Activated naive CD4-positive, alpha-beta T cell treated with anti-CD3 and anti-CD28 coated beads, Interleukin-2, amount 50 U/mL, for 72 hours (primary cell): ENCODE measurements at regions not wholly inside any gene's neighbourhood (a gene's known extent, or its start where the extent isn't known, plus 50 kb on each side); places are given as distances from the start of the nearest gene placed in this dataset.
A peak's percentile ranks its signal among the peaks of the same experiment; 100 is the strongest.
"Not testable (repeated sequence)": the region's sequence is repeated elsewhere in the genome, so short reads cannot be mapped to it uniquely, and the experiment has no call there.

Experiments
- ATAC-seq, 2 donors: fragments of 150-1000 bp; cut with Tn5 transposase; 2 replicates each; pipeline ENCODE4 v1.10.0; 2021; ENCODE audit warnings: mild to moderate bottlenecking in 2 of 2, moderate library complexity in 2 of 2
- DNase-seq, 2 donors: peaks; one replicate each; pipeline ENCODE4 v3.0.0; 2021 to 2022; ENCODE audit warnings: low spot score in 2 of 2
- H3K27ac Mint-ChIP-seq, 2 donors: one replicate each; pipeline ENCODE4 v1.8.0; 2022; ENCODE audit warnings: mild to moderate bottlenecking in 2 of 2, mixed read lengths in 2 of 2
- H3K36me3 Mint-ChIP-seq, 2 donors: one replicate each; pipeline ENCODE4 v1.8.0; 2022; ENCODE audit warnings: mixed read lengths in 2 of 2
- H3K9me3 Mint-ChIP-seq, 2 donors: one replicate each; pipeline ENCODE4 v1.8.0; 2022; ENCODE audit warnings: mixed read lengths in 2 of 2

DNA sequence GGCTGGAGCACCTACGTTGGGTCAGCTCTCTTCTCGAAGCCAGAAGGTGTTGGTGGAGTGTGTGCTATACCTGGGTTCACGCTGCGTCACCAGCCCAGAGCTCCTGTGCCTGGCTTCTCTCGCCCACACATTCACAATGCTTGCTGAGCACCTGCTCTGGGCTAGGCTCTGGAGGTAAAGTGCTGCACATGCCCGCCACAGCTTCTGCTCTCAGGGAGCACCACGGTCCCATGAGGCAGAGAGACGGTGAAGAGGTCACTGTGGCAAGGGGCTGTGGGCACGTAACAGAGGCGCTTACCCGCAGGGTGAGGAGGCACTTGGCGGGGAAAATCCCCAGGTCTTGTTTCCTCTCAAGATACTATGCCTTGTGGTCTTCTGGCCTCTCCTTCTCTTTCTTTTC, 174.2 kb downstream of the TEX29 start:
- H3K36me3 Mint-ChIP-seq = no peaks in the 10 kb centered on the region
- H3K27ac Mint-ChIP-seq = no peak overlapping the region
- H3K9me3 Mint-ChIP-seq = no peaks in the 10 kb centered on the region
- no peak for ATAC-seq
- peak in 1 of 2 donors; percentile 38 for DNase-seq

DNA sequence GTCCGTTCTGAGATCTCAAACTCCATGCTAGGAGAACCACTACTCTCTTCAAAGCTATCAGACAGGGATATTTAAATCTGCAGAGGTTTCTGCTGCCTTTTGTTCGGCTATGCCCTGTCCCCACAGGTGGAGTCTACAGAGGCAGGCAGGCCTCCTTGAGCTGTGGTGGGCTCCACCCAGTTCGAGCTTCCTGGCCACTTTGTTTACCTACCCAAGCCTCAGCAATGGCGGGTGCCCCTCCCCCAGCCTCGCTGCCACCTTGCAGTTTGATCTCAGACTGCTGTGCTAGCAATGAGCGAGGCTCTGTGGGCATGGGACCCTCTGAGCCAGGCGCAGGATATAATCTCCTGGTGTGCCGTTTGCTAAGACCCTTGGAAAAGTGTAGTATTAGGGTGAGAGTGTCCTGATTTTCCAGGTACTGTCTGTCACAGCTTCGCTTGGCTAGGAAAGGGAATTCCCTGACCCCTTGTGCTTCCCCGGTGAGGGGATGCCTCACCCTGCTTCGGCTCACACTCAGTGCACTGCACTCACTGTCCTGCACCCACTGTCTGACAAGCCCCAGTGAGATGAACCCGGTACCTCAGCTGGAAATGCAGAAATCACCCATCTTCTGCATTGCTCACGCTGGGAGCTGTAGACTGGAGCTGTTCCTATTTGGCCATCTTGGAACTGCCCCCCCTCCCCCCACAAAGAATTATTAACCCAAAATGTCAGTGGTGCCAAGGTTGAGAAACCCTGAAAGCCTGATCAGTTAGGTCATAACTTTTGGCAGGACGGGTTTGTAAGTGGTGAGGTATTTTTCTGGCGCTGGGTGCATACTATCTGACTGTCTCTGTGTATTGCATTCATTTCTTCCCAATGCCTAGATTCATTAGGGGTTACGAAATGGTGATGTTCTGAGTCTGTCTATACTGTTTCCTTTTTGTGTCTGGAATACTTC, 181.4 kb downstream of the TEX29 start:
- H3K27ac Mint-ChIP-seq, DNase-seq, ATAC-seq: not testable (repeated sequence)
- Mint-ChIP-seq H3K36me3 (peaks cover 0 to 11% of the 10 kb centered on the region in 2 donors), H3K9me3 (peaks cover 10 to 12% of the 10 kb centered on the region in 2 donors)

DNA sequence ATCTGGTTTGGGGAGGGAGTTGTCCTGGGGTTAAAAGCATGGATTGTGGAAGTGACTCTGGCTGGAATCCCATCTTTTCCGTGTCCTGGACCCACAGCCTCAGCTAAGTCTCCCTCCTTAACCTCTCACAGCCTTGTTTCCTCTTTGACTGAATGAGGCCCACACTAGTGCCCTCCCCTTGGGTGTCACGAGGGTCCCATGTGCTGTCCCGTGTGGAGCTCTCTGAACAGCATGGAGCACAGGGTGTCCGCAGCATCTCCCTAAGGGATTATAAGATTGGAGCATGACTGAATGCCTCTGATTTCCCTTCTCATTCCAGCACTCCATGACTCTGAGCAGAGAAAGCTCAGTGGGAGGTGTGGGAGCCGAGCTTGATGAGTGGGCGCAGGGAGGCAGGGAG, 182.5 kb downstream of the TEX29 start:
- ATAC-seq = no peak
- H3K9me3 Mint-ChIP-seq = peaks cover 10 to 12% of the 10 kb centered on the region in 2 donors
- DNase-seq = no peak
- H3K27ac Mint-ChIP-seq = no peak overlapping the region
- peaks cover 0 to 11% of the 10 kb centered on the region in 2 donors for H3K36me3 Mint-ChIP-seq

DNA sequence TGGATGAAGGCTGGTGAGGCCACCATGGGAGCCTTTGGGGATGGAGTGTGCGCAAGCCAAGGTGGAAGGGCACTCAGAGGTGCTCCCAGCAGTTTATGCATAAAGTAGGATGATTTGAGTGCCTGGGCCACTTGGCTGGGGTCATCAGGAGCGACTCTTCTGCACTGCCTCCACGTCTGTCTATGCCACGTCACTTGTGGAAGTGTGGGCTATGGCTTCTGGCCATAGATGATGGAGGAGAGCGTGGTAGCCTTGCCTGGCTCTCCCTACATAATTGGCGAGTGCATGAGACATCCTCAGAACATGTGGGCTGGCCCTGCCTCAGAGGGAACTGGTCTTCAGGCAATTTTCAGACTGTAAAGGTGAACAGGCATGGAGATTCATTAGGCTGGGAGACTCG, 182.9 kb downstream of the TEX29 start:
- DNase-seq (no peak), ATAC-seq (no peak)
- H3K9me3 Mint-ChIP-seq = peaks cover 10 to 12% of the 10 kb centered on the region in 2 donors
- no peak overlapping the region for H3K27ac Mint-ChIP-seq
- H3K36me3 Mint-ChIP-seq = peaks cover 0 to 11% of the 10 kb centered on the region in 2 donors

DNA sequence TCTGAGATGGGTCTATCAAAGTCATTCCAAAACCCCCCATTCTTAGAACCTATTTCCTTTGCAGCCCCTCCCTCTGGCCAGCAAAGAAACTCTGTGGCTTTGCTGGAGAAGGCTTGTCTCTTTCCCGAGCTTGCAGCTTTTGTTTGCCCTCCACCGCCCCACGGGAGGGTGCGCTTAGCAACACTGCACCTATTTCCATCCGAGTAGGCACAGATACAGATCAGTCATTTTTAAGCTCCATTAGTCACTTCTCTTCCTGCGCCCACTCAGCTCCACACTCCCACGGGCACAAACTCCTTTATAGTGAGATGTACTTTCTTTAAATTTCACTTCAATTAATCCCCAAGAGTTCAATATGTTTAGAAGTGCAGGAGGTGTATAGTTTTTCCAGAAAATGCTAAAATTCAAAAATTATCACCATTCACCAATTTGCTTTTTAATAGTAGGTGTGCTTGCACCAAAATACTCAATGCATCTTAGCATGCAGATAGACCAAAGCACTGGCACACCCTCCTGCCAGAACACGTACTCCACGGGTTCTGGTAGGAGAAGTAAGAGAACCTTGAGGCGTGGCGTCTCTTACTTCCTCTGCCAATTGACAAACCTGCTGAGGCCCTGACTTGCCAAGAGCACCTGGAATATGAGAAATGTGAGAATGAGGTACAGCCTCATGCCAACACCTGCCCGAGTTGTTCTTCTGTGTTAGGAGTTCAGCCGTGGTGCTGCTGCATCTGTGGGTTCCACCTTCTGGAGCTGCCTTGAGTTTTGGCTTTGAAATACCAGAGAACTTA, 183.7 kb downstream of the TEX29 start:
- Mint-ChIP-seq H3K9me3 (peaks cover 10 to 12% of the 10 kb centered on the region in 2 donors), H3K36me3 (peaks cover 0 to 11% of the 10 kb centered on the region in 2 donors), H3K27ac (no peak overlapping the region)
- ATAC-seq (peak in 1 of 2 donors; percentile 26), DNase-seq (no peak)

DNA sequence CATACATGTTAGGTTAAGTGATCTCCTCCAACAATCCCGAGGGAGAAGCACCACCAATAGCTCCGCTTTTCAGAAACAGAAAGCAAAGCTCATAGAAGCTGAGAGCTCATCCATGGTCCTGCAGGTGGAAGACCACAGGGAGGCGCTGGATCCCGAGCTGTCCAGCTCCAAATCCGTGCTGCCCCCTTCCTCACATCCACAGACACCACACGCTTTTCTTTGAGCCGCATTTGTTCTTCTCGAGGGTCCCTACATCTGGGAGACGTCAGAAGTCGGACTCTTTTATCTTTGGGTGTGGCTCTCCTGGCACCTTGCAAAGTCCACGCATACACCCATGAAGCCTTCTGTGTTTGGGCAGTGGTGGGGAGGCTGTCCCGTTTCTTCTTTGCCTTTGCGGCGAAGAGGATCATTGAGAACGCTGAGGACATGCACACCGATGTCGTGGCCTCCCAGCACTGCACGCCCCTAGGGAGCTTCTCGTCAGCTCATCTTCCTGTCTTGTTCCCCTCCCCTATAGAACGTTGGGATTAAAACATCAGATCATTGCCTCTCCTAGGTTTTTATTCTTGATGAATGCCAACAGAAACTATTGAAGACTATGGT, 184.8 kb downstream of the TEX29 start:
- ATAC-seq = no peak
- DNase-seq = no peak
- peaks cover 0 to 11% of the 10 kb centered on the region in 2 donors for H3K36me3 Mint-ChIP-seq
- H3K27ac Mint-ChIP-seq = no peak overlapping the region
- H3K9me3 Mint-ChIP-seq = peaks cover 9 to 10% of the 10 kb centered on the region in 2 donors

DNA sequence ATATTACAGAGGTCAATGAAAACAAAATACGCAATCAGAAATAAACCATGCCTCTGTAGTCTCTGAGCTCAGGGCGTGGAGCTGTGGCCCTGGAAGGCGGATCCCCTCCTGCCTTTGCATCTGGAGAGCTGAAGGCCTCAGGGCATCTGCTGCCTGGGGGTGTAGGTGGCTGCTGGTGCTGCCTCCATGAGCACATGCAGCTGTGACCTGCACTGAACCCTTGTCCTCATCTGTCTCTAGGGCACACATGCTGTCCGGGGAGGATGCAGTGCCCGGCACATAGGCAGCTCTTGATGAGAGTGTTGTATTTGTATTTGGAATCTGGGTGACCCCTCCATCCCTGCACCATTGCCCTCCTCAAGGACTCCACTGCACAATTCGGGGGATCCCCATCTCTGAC, 185.7 kb downstream of the TEX29 start:
- no peak for ATAC-seq
- no peak overlapping the region for H3K27ac Mint-ChIP-seq
- peaks cover 0 to 5% of the 10 kb centered on the region in 2 donors for H3K36me3 Mint-ChIP-seq
- peaks cover 4 to 5% of the 10 kb centered on the region in 2 donors for H3K9me3 Mint-ChIP-seq
- DNase-seq = no peak

DNA sequence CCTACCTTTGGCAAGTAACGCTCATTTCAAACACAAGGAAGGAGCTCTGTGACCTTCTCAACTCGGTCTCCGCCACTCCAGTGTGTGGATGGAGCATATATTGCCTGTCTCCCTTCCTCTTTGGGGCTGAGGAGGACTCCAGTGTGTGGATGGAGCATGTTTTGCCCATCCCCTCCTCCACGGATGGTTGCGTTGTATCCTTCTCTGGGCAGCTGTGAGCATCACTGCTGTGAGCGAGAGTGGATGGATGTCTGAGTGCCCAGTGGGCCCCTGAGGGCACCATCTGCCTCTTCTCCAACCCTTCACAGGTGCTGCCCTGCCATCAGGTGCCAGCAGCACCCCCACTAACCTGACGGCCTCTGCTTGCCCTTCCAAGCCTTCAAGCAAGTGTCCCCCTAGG, 186.2 kb downstream of the TEX29 start:
- DNase-seq = no peak
- peaks cover 4 to 5% of the 10 kb centered on the region in 2 donors for H3K9me3 Mint-ChIP-seq
- no peak overlapping the region for H3K27ac Mint-ChIP-seq
- peaks cover 0 to 5% of the 10 kb centered on the region in 2 donors for H3K36me3 Mint-ChIP-seq
- no peak for ATAC-seq

DNA sequence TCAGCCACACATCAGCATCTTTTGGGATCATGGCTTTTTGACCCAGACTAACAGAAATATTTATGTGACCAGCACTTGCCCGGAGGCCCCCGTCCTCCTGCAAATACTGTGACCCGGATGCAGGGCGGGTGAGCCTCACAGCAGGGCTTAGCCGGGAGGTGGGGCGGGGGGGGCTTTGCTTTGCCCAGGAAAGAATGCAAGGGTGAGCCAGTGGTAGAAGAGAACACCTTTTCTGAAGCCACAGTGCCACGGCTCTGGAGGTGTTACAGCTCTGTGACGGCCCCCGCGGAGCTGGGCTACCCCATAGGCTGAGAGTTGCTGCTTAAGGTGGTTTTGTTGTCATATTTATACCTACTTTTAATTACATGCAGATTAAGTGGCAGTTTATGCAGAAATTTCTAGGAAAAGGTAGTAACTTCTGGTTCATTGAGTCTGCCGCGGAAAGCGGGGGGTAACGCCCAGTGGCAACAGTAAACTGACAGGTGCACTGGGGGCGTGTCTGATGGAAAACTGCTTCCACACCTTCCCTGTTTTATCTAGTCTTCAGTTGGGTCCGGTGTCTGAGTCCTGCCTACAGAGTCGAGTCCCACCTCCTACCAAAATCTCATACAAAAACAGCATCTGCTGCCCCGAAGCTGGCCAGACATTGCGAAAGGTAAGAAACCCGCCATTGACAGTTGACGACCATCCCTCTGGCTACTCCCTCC, 187.9 kb downstream of the TEX29 start:
- Mint-ChIP-seq H3K9me3 (no peaks in the 10 kb centered on the region), H3K27ac (no peak overlapping the region), H3K36me3 (no peaks in the 10 kb centered on the region)
- ATAC-seq (no peak), DNase-seq (no peak)

DNA sequence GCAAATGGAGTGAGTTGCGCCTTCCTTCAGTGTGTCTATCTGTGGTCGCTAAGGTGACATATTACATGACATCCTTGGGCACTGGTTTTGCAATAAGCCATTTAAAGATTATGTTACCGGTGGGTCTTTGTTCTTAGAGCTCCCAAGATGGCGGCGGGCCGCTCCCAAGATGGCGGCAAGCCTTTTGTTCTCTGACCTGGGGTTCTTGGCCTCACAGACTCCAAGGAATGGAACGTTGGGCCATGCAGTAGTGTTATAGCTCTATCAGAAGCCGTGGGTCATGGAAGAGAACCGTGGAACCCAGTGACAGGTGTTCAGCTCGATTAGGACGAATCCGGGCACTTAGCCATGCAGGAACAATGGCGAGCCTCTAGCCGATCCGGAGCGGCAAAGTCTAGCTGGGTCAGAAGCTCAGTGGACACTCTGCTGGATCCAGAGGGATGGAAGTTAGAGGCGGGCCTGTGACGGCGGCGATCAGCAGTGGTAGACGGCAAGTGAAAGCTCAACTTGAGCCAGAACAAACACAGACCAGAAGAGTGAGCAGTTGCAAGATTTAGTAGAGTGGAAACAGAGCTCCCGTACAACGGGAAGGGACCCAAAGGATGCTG, 188.6 kb downstream of the TEX29 start:
- Mint-ChIP-seq H3K9me3 (no peaks in the 10 kb centered on the region), H3K36me3 (no peaks in the 10 kb centered on the region), H3K27ac (no peak overlapping the region)
- DNase-seq (no peak), ATAC-seq (no peak)

DNA sequence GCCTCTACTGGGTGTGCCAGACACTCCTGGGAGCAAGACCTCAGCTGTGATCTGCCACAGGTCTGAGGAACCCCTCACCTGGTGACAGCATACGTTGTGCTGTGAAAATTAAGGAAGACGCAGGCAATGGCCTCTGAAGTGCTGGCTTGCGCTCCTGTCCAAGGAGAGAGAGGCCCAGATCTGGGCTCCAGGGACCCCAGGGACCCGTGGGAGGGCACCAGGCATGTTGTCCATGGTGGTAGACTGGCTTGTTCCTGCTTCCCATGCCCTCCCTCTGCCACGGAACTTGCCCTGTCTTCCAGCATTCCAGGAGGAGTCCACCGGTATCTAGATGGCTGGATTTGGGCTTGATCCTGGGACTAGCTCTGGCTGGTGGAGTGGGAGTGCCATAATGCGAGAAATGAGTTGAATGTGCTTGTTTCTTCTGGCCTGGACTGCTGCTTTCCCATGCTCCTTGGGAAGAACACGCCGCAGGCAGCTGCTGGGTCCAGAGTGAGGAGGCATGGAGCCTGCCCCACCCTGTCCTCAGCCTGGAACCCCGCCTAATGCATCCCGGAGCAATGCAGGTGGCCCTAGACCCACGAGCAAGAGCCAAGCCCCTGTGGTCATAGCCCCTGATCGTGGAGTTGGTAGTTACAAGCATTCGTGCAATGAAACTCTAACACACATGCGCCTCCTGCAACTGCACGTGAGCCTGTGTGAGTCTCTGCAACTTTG, 190.2 kb downstream of the TEX29 start:
- H3K27ac Mint-ChIP-seq = no peak overlapping the region
- ATAC-seq = no peak

DNA sequence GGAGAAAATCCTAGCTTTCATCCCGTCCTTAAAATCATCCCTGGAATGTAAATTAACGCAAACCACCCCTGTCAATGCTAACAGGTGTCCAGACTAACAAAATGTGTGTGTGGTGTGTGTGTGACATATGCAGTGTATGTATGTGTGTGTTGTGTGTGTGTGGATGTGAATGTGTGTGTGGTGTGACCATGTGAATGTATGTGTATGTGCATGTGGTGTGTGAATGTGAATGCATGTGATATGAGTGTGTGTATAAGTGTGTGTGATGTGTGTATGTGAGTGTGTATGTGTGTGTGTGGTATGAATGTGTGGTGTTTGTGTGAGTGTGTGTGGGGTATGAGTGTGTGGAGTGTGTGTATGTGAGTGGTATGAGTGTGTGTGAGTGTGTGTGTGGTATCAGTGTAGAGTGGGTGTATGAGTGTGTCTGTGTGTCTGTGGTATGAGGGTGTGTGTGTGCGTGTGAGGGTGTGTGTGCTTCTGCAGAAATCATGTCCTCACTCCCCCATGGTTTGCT, 190.8 kb downstream of the TEX29 start:
- DNase-seq (no peak), ATAC-seq (no peak)
- H3K36me3 Mint-ChIP-seq = no peaks in the 10 kb centered on the region
- H3K9me3 Mint-ChIP-seq = no peaks in the 10 kb centered on the region
- H3K27ac Mint-ChIP-seq = no peak overlapping the region

More for the DNA sequence above, 190.2 kb downstream of the TEX29 start:
- Mint-ChIP-seq H3K36me3 (no peaks in the 10 kb centered on the region), H3K9me3 (no peaks in the 10 kb centered on the region)
- no peak for DNase-seq

DNA sequence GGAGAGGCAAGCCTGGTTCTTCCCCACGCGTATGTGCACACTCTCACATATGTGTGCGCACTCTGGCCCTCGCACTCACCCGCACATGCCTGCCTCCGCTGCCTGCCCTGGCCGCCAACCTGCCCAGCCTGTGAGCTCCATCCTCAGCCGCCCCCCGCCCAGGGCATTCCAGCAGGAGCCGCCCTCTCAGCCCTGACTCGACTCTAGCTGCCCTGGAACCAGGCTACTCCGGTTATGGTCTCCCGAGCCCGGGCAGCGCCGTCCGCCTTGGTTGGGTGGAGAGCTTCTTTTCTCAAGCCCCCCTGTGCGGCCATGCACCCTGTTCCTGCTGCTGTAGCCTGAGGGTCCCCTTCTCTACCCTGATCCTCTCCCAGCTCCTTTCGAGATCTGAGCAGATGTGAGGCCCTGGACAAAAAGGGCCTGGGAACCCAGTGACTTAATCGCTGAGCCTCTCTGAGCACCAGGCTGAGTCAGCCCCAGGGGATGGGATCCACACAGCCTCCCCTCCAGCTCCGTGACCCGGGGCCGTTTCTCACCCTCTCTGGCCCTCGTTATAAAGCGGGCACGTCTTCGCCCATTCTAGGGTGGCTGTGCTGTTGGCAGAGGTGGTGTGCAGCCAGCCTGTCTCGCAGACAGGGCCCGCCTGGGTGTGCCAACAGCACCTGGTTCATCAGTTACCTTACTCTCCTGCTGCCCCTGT, 191.5 kb downstream of the TEX29 start:
- Mint-ChIP-seq H3K27ac (no peak overlapping the region), H3K36me3 (no peaks in the 10 kb centered on the region), H3K9me3 (no peaks in the 10 kb centered on the region)
- no peak for DNase-seq
- no peak for ATAC-seq

DNA sequence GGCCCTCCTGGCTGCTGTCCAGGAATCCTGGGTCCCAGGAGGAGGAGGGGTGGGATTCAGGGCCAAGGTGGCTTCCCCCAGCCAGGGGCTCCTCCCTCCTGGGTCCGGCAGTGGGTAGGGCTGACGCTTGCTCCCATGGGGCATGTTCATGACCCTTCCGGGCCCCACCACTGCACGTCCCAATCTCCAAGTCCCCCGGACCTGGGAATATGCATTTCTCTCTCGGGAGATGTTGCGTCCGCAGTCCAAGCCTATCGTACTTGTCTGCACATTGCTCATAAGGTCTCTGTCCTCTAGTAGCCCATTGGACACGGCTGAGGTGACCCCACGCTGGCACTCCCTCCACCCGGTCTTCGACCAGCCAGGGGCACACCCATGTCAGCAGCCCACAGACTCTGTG, 192.3 kb downstream of the TEX29 start:
- no peak overlapping the region for H3K27ac Mint-ChIP-seq
- no peak for ATAC-seq
- DNase-seq = no peak
- no peaks in the 10 kb centered on the region for H3K36me3 Mint-ChIP-seq
- no peaks in the 10 kb centered on the region for H3K9me3 Mint-ChIP-seq
